ENCODE measurements at regions not wholly inside any gene's neighbourhood (a gene's known extent, or its start where the extent isn't known, plus 50 kb on each side); places are given as distances from the start of the nearest gene placed in this dataset.

DNA sequence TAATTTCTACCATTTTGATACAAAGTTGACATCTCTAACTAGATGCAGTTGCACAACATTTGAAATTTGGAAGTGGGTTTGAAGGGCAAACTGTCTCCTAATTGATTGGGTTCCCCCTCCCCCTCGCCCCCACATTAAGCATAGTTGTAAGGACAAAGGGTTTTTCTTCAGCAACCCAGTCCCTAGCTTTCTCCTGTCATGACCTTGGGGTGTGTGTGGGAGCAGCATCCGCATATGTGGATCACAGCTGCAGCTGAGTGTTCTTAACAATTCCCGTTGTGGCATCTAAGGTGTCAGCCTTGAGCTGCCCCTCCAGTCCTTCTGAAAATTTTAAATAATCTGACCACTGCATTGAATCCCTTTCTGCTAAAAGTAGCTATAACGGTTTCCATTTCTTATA is 141.3 kb upstream of the CDH10 start:
- intact Hi-C loops (cut with DNase I), result no loop called here
- no peak overlapping the region for H3K4me3 ChIP-seq
- no peaks in the 10 kb centered on the region for H3K4me1 ChIP-seq
- no peak overlapping the region for H3K27ac ChIP-seq
- TF ChIP-seq, protein P1, sequence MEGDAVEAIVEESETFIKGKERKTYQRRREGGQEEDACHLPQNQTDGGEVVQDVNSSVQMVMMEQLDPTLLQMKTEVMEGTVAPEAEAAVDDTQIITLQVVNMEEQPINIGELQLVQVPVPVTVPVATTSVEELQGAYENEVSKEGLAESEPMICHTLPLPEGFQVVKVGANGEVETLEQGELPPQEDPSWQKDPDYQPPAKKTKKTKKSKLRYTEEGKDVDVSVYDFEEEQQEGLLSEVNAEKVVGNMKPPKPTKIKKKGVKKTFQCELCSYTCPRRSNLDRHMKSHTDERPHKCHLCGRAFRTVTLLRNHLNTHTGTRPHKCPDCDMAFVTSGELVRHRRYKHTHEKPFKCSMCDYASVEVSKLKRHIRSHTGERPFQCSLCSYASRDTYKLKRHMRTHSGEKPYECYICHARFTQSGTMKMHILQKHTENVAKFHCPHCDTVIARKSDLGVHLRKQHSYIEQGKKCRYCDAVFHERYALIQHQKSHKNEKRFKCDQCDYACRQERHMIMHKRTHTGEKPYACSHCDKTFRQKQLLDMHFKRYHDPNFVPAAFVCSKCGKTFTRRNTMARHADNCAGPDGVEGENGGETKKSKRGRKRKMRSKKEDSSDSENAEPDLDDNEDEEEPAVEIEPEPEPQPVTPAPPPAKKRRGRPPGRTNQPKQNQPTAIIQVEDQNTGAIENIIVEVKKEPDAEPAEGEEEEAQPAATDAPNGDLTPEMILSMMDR (IDR thresholded peaks at IDR 0.05), result no peak
- H3K36me3 ChIP-seq (ENCODE audit: insufficient read depth in 1 of 2, low read depth in 1 of 2), result no peaks in the 10 kb centered on the region
- ATAC-seq, result no peak
- no peaks in the 10 kb centered on the region for H3K27me3 ChIP-seq (ENCODE audit: insufficient read depth in 3 of 3, low read length in 2 of 3)
- 57 to 61% (median 60%) methylated on average over 4 of the region's 4 CpGs for WGBS, 3 donors
- DNase-seq, result no peak
- no peaks in the 10 kb centered on the region for H3K9me3 ChIP-seq

DNA sequence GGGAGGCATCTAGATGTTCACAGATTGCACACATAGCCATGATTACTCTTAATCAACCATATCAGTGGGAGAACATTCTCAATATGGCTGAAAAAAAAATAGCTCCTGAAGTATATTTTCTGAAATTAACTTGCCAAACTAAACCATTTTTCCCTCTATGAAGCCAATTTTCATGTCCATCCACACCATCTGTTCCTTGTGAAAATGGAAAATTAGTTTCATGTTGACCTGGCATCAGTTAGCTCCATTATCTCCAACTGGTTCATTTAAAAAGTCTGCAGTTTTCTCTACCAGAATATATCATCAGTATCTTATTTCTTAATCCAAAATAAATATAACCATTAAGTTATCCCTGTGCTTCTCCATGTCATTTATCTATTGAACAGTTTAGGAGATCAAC is 138.8 kb upstream of the CDH10 start:
- no peak overlapping the region for H3K27ac ChIP-seq
- H3K4me1 ChIP-seq, result no peaks in the 10 kb centered on the region
- intact Hi-C loops (cut with DNase I), result no loop called here
- H3K27me3 ChIP-seq (ENCODE audit: insufficient read depth in 3 of 3, low read length in 2 of 3), result no peaks in the 10 kb centered on the region
- no peaks in the 10 kb centered on the region for H3K36me3 ChIP-seq (ENCODE audit: insufficient read depth in 1 of 2, low read depth in 1 of 2)
- ATAC-seq (no peak), DNase-seq (no peak)
- H3K9me3 ChIP-seq, result no peaks in the 10 kb centered on the region
- no peak overlapping the region for H3K4me3 ChIP-seq
- TF ChIP-seq, protein P1 (IDR thresholded peaks at IDR 0.05), result no peak

DNA sequence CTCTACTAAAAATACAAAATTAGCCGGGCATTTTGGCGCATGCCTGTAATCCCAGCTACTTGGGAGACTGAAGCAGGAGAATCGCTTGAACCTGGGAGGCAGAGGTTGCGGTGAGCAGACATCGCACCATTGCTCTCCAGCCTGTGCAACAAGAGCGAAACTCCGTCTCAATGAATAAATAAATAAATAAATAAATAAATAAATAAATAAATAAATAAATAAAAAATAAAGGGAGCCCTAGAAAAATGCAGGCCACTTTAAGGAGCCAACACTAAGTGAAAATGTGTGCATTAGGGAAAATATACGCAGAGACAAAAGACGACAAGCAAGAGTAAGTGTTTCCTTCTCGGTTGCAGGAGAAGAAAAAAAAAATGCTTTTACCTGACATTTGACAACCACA is 132.6 kb upstream of the CDH10 start:
- Histone ChIP-seq H3K27me3 (ENCODE audit: insufficient read depth in 3 of 3, low read length in 2 of 3) (no peaks in the 10 kb centered on the region), H3K4me1 (no peaks in the 10 kb centered on the region), H3K9me3 (no peaks in the 10 kb centered on the region), H3K4me3 (no peak overlapping the region), H3K36me3 (ENCODE audit: insufficient read depth in 1 of 2, low read depth in 1 of 2) (no peaks in the 10 kb centered on the region), H3K27ac (no peak overlapping the region)
- 92 to 94% (median 92%) methylated on average over 10 of the region's 10 CpGs for WGBS, 3 donors
- ATAC-seq (no peak), DNase-seq (no peak)
- intact Hi-C loops (cut with DNase I), result no loop called here
- TF ChIP-seq, protein P1 (IDR thresholded peaks at IDR 0.05), result no peak

DNA sequence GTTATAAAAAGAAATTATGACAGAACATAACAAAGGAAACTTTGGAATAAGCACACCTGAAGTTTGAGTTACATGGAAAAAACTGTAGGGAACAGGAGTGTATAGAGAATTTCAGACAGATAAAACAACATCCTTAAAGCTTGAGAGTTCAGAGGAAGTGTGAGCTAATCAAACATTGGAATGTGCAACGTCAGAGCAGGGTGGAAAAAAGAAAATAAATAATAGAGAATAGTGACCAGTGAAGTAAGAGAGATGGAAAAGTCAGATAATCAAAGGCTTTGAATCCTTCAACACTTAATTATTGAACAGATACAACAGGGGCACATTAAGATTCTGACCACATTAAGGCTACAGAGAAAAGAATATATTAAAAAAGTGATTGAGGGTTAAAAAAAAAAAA is 128.5 kb upstream of the CDH10 start:
- Histone ChIP-seq H3K4me3 (no peak overlapping the region), H3K27ac (no peak overlapping the region), H3K9me3 (no peaks in the 10 kb centered on the region), H3K4me1 (no peaks in the 10 kb centered on the region), H3K27me3 (ENCODE audit: insufficient read depth in 3 of 3, low read length in 2 of 3) (no peaks in the 10 kb centered on the region), H3K36me3 (ENCODE audit: insufficient read depth in 1 of 2, low read depth in 1 of 2) (no peaks in the 10 kb centered on the region)
- intact Hi-C loops (cut with DNase I), result no loop called here
- DNase-seq, result no peak
- TF ChIP-seq, protein P1 (IDR thresholded peaks at IDR 0.05), result no peak
- WGBS, 3 donors, result 25 to 28% (median 26%) methylated on average over 1 of the region's 1 CpG
- no peak for ATAC-seq

DNA sequence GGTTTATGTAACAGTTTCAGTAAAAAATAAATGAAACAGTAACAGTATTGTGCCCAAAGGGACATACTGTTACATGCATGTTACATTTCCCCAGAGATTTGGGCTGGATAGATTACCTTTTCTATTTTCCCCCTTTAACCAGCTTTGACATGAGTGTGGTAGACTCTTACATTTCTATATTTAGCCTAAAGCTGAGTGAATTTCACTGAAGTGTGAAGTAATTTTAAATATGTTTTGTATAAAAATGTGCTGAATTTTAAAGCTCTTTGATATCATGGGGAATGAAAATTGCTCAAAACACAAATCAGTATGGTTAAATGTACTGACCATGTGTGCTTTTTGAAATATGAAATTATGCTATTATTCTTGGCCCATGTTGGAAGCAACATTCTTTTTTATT is 122.3 kb upstream of the CDH10 start:
- TF ChIP-seq, protein P1 (IDR thresholded peaks at IDR 0.05), result no peak
- ATAC-seq (no peak), DNase-seq (no peak)
- Histone ChIP-seq H3K36me3 (ENCODE audit: insufficient read depth in 1 of 2, low read depth in 1 of 2) (no peaks in the 10 kb centered on the region), H3K9me3 (no peaks in the 10 kb centered on the region), H3K27ac (no peak overlapping the region), H3K4me3 (no peak overlapping the region), H3K27me3 (ENCODE audit: insufficient read depth in 3 of 3, low read length in 2 of 3) (no peaks in the 10 kb centered on the region), H3K4me1 (no peaks in the 10 kb centered on the region)
- intact Hi-C loops (cut with DNase I), result no loop called here

All from psoas muscle (tissue), 7 donors.